CD4-positive, alpha-beta T cell treated with Interleukin-21 for 1 hour (primary cell): ENCODE measurements at regions not wholly inside any gene's neighbourhood (a gene's known extent, or its start where the extent isn't known, plus 50 kb on each side); places are given as distances from the start of the nearest gene placed in this dataset.
"Not testable (repeated sequence)": the region's sequence is repeated elsewhere in the genome, so short reads cannot be mapped to it uniquely, and the experiment has no call there.

ENCODE experiments used
- DNase-seq: peaks from one replicate; pipeline ENCODE4 v3.0.0-alpha.2; 2020

DNA sequence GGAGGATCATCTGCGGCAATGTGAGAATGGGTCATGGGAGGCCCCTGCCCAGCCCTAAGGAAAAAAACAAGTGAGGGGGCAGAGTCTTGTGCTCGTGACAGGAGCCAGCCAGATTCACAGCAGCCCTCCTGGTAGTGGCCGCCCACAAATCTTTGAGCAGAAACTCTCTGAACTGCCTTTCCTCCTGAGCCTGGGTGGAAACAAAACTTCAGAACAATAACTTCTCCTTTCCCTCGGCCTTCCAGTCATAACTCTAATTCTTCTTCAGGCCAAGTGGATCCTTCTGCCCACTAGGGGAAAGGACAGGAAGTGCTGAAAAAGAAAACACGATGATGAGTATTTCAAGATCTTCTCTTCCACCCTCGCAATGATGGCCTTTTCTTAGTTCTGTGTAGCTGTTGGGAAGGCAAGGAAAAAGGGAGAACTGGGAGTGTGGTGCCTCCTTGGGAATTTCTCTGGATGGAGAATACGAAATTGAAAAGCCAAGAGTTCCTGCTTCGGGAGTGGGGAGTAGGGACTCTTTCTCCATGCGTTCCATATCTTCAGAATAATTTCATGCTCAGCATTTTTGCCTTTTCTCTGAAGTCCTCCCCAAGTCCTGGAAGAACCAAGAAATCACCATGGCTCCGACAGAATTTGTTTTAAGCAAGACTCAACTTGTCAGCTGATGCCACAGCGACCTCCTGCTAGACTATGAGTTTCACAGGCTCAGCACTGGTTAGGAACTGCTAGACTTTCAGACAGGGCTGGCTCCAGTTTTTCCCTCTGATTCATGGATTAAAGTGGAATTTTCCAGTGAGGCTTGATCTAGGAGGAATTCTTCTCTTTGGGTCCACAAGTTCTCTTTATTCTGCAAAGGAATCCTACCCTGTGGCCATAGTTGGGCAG is 188.9 kb downstream of the CAND1 start:
- no peak for DNase-seq

DNA sequence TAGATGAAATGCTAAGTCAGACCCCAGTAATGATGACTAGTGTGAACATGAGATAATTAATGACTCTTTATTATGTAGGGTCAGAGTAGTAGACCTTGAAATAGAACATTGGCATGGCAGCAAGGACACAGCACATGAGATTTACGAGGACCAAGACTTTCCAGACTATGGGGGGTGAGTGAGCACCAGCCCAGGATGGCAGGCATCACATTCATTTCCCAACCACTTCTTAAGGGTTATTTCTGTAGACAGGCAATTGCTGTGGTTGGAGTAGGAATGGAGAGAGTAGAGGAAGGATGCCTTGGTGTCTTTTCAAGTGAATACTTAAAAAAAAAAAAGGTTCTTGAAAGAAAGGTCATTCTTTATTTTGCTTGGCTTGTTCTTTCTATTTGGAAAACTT is 189.4 kb upstream of the DYRK2 start:
- DNase-seq: no peak

DNA sequence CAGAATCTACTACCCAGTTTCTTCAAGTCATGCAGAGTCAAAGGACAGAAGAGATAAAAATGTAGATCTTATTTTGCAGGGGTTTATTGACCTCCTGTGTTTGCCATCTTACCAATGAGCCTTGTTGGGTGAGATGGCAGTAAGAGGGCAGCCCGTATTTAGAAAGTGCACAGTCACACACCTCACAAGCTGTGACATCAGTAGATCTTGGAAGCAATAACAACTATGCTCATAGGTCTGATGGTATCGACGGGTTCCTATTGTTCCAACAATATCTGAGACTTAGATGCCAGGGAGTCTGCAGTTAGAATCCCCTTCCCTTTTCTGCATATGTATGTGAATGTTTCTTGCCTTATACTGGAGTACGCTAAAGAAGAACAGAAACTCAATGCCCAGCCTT is 189.0 kb upstream of the DYRK2 start:
- no peak for DNase-seq

DNA sequence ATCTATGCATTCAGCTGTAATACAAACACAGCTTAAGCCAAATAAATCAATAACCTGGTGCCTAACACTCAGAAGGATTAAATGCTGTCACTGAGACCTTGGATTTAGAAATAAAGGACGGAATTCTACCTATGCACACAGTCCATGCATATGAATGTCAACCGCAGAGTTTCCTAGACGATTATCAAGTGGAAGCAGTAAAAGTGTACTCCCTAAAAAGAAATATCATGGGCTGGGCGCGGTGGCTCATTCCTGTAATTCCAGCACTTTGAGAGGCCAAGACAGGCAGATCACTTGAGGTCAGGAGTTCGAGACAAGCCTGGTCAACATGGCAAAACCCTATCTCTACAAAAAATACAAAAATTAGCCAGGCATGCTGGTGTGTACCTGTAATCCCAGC is 188.2 kb upstream of the DYRK2 start:
- no peak for DNase-seq

DNA sequence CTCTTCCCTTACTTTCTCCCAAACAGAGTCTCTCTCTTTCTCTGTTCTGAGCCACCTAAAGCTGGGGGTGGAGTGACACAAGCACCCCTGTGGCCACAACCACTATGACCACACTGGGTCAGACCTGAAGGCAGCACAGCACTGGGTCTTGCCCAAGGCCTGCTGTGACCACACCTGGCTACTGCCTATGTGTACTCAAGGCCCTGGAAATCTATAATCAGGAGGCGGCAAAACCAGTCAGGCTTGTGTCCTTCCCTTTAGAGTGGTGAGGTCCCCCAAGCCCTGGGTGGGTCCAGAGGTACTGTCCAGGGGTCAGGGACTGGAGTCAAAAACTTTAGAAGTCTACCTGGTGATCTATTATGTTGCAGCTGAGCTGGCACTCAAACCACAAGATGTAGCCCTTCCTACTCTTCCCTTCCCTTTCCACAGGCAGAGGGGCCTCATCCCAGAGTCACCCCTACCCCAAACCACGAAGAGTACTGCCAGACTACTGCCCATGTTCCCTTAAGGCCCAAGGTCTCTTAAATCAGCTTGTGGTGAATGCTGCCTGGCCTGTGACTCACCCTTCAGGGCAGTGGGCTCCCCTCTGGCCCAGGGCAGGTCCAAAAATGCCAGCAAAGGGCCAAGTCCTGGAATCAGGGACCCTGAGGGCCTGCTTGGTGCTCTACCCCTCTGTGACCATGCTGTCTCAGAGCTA is 179.8 kb upstream of the DYRK2 start:
- no peak for DNase-seq

DNA sequence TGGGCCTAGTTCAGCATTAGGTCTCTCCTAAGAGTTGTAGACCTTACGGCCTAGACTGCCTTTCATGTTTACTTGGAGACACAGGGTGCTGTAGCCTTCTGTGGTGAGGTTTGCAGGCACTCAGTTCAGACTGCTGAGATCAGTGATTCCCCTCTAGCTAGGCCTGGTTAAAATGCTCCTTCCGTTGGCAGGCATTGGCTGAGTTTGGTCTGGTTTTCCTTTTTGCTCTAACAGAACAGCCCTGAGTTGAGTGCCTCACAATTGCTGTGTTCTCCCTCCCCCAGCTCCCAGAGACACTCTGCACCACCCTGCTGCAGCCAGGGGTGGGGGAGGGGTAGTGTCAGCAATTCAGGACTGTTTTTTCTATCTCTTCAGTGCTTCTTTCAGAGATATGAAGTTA is 178.9 kb upstream of the DYRK2 start:
- DNase-seq: no peak

DNA sequence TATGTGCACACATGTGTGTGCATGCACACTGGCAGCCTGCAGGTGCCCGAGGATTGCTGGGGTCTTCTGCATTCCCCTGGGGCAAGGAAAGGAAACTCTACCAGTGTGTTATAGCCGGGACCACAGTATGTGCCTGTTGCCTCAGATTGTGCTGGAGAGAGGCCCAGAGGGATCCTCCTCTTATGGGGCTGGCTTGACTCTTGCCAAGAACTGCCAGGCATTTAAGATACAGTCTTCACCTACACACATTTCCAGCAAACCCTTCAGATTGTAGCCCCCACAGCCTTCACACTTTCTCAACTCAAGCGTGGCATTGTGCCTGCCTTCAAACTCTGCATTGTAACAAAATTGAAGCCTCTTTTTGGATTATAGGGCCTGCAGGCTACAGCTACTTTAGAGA is 176.7 kb upstream of the DYRK2 start:
- no peak for DNase-seq

GRCh38 chr12:67472539-67472938 is 176.0 kb upstream of the DYRK2 start:
- no peak for DNase-seq

GRCh38 chr12:67474934-67475620 is 173.5 kb upstream of the DYRK2 start:
- DNase-seq: no peak

DNA sequence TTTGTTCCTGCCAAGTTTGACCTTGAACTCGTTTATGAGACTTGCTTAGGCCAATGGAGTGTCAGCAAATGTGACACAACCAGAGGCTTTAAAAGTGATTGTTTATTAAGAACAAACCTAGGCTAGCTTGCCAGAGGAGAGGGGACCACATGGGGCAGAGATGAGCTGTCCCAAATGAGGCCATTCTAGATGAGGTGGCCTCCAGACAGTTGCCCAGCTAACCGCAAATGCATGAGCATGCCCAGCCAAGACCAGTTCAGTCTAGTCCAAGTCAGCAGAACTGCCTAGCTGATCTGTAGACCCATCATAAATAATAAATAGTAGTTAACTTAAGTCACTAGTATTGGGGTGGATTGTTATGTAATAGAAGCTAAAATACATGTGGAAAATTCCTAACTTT is 172.8 kb upstream of the DYRK2 start:
- DNase-seq: no peak

DNA sequence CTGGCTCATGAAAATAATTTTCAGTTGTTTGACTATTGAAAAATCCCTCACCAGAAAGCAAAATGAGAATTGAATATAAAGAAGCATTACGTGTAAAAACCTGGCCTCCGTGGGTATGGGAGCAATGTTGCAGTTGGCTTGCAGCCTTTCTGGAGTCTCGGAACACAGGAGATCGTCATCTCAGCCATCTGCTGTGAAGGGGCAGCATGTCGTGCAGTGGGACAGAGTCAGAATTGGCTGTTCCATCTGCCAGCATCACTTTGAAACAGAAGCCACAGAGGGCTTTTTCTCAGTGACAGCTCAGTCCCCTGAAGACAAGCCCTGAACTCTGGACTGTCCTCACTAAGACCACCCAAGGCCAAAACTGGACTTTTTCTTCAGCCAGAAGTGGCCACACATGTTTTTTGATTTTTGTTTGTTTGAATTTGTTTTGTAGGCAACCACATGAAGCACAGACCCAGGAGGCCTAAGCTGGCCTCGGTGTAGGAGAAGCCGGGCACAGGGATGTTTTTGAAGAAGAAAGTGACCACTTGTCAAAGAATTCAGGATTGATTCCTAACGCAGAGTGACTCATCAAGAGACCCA is 170.8 kb upstream of the DYRK2 start:
- DNase-seq: no peak

DNA sequence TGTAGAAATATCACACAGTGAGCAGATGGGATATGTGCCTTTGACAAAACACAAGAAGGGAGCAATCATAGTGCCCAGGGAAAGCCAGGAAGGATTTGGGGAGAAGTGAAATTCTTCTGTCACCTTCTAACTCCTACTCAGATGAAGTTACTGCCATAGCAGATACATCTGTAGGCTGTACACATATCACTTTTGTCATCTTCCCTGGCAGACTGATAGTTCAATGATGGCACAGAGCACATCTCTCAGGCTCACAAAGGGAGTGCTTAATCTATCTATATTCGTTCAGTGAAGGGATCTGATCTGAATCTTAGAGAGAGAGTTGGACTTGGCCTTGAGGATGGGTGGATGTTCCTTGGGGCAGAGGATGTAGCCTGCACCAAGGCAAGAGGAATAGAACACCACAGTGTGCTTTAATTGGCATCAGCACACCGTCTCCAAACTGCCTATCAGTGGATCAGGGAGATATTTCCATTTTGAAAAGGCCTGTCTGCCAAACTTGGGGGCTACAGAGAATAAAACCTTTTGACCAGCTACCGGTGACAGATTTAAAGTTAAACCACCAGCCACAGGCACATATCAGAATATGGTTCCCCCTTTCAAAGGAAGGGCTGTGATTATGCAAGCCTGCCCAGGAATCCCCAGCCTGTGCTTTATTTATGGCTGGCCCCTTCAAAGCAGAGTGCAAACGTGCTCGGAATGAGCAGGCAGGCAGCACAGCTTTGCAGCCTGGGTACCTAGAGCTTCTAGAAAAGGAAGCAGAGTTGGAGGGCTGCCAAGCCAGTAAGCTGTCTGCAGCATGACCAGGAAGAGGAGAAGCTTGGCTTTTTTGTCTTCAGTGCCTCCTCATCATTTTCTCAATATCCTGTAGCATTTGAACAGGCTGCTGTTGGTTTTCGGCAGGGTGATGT is 165.5 kb upstream of the DYRK2 start:
- DNase-seq: peak; percentile 78

GRCh38 chr12:67483871-67484554 is 164.5 kb upstream of the DYRK2 start:
- no peak for DNase-seq

- DNase-seq: peak; percentile 22
Measured at GRCh38 chr12:67484791-67485480, 163.6 kb upstream of the DYRK2 start.

- no peak for DNase-seq
Measured at GRCh38 chr12:67486671-67487070, 161.9 kb upstream of the DYRK2 start.

DNA sequence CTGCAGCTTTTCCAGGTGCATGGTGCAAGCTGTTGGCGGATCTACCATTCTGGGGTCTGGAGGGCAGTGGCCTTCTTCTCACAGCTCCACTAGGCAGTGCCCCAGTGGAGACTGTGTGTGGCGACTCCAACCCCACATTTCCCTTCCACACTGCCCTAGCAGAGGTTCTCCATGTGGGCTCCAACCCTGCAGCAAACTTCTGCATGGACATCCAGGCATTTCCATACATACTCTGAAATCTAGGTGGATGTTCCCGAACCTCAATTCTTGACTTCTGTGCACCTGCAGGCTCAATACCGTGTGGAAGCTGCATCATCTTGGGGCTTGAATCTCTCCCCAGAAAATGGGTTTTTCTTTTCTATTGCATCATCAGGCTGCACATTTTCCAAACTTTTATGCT is 160.2 kb upstream of the DYRK2 start:
- DNase-seq: not testable (repeated sequence)

- DNase-seq: no peak
Measured at GRCh38 chr12:67489007-67489406, 159.5 kb upstream of the DYRK2 start.

GRCh38 chr12:67496581-67496980 is 152.0 kb upstream of the DYRK2 start:
- no peak for DNase-seq

DNA sequence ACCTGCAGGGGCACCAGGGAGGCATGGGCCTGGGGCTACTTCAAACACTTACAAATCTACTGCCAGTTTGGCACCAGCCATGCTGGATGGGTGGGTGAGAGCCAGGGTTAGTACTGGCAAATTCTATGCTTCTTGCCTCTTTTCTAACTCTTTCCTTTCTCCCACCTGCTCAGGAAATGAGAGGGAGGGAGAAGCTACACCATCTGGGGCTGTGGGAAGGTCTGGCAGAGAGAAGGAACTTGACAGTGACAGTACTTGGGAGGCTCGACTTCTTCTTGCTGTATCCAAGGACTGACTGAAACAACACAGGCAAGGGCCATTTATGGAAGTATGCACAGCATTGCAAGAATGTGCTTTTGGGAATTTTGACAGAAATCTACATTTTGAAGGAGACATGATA is 149.6 kb upstream of the DYRK2 start:
- no peak for DNase-seq

GRCh38 chr12:67501362-67501761 is 147.2 kb upstream of the DYRK2 start:
- DNase-seq: no peak

DNA sequence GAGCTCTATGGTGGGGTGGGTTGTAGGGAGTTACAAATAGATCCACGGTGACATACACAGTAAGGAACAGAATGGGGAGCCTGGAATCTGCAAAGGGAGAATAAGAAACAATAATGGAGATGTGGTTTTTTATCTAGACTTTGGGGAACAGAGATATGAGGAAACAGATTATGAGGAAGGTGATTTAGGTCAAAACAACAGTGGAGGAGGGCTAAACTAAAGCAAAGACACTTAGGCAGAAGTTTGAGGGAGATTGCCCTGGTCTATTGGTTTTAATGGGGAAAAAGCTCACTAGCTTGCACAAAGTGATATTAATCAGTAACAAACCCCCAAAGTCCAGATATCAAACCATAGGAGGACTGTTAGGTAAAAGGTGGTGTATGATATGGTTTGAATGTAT is 144.5 kb upstream of the DYRK2 start:
- DNase-seq: no peak
